Stimulated activated CD4-positive, alpha-beta T cell treated with anti-CD3 and anti-CD28 coated beads, TNF-alpha, amount 100 ng/mL, for 48 hours (primary cell): ENCODE measurements at regions not wholly inside any gene's neighbourhood (a gene's known extent, or its start where the extent isn't known, plus 50 kb on each side); places are given as distances from the start of the nearest gene placed in this dataset.
A peak's percentile ranks its signal among the peaks of the same experiment; 100 is the strongest.

Source experiments
- DNase-seq, 3 donors: peaks; one replicate each; pipeline ENCODE4 v3.0.0-alpha.2; 2020; ENCODE audit warnings: low read depth in 3 of 3

DNA sequence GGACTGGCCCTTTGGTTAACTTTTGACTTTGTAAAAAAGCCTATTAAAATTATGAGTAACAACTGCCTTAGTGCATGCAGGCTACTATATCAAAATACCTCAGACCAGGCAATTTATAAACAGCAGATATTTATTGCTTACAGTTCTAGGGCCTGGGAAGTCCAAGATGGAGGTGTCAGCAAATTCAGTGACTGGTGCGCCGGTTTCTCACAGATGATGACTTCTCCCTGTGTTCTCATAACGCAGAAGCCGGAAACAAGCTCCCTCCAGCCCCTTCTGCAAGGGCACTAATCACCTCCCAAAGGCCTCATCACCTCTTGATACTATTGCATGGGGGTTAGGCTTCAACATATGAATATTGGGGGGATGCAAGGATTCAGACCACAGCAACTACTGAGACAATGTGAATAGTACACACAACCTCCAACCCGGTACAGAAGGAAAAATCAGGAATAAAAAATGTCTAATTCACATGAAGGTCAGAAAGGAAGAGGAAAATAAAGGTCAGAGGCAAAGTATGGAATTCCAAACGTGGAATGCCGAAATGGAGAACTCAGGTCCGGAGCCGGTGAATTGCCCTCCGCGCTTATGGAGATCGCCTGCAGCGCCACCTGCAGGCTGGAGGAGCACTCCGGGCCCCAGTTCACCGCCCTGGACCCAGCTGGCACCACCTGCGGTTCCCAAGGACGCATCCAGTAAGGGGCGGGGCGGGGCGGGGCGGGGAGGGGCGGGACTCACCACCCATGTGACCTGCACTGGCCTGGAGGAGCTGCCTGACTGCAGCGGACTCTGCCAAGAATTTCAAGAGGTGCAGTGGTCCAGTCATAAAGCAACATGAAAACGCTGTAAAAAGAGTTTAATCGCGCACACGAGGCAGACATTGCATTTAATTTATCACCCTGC, 203.4 kb downstream of the KIF26A start:
- peak in 2 of 3 donors; percentile 1 to 37 for DNase-seq

DNA sequence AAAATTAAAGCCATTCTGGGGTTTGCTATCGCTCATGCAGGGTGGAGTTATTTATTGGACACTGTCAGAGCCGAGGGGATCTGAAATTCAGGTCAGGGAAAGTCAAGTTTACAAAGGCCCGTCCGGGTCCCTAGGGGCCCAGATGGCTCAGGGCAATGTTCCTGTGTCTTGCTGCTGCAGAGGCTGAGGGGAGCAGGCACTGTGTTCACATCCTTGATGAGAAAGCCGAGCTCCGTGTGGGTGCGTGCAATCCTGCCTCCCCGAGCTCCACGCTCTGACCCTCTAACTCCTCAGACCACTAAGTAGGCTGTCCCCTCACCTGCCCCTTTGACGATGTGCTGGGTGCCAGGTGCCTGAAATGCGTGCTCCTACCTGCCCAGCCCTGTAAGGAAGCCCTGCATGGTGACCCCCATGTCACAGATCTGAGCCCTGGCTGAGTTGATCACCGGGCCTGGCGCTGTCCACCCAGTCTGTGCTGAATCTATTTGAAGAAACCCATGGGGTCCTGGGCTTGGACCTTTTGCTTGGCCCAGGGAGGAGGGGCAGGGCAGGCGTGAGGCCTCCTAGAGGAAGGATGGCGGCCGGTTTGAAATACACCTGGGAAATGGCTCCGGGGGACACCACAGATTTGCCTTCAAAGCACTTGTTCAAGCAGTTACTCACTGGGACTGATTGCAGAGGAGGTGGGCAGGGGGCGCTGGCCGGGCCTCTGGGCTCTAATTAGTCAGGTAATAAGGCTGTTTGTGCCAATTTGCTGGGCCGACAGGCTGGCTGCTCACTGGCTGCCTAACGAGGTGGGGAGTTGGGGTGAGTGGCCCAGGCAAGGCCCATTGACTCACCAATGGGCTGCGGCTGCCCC, 204.3 kb downstream of the KIF26A start:
- no peak for DNase-seq

DNA sequence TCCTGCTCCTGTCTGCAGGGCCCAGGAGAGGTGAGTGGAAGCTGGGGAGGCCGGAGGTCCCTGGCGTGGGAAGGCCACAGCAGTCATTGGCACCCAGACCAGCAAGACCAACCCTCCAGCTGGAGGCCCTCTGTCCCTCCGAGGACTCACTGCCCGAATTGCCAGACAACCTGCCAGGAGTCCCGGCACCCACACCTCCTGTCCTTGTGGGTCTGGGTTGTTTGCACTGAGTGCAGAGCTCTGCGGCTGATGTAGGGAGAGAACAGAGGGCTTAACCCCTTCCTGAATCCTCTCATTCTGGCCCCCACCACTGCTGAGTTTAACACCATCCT, 204.9 kb downstream of the KIF26A start:
- DNase-seq, result no peak

DNA sequence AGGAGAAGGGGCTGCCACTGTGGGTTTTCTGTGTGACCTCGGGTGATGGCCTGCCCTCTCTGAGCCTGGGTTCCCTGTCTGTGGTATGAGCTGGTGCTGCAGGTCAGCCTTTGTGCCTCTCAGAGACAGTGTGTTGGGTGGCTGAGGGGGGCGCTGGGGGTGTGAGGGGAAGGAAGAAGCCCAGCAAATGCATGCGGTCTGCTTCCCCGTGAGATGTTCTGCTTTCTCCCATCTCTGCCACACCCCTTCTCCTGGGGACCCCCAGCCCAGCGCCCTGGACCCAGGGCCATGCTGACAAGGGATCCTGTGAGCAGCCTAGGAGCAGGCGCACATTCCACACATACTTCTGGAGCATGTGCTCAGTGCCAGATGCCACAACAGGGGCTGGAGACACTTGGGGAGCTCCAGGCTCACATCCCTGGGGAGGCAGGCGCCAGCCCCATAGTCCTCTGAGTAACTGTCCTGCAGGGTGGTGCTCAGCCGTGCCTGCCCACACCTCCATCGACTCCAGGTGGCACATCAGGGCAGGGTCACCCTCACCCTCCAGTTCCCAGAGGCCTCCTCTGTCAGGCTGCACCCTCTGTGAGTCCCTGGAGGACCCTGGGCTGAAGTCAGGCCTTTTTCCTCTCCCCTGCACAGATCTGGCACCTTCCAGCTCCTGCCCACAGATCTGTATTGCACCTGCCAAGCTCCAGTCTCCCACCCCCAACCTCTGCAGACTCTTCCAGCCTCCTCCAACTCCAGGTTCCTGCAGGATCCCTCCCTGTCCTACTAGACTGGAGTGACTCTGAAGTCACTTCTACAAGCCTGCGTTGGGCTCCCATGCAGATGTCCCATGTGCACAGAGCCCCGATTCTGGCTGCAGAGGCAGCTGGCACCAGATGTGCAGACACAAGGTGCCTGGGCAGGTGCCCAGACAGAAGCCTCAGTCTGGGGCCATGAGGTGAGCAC, 205.6 kb downstream of the KIF26A start:
- no peak for DNase-seq

DNA sequence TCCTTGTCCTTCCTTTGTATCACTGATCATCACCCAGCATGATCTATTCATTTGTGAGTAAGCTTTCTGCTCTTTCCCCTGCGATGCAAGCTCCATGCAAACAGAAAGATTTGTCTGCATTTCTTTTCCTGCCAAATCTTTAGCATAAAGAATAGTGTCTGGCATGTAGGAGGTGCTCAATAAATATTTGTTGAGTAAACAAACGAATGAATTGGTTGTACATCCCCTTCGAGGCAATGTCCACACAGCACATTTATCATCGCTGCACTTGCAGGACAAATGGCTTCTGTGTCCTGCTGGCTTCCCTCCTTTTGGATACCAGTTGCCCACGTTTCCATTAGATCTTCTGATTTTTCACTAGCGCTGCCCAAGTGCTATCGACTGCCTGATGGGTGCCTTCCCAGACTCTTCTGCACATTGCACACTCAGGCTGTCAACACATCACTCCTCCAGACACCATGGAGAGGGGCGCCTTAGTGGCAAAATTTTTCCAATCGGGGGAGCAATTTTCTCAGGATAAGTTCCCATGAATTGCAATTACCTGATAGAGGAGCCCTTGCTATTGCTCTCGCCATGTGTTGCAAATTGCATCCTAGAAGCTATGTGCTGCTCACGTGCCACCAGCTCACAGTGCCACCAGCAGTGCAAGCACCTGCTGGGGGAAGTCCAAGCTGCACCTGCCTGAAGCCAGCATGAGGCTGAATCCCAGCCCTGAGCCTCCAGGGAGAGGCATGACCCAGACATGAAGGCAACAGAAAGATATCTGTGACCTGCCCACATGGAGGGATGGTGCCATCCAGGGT, 206.6 kb downstream of the KIF26A start:
- DNase-seq, result no peak

DNA sequence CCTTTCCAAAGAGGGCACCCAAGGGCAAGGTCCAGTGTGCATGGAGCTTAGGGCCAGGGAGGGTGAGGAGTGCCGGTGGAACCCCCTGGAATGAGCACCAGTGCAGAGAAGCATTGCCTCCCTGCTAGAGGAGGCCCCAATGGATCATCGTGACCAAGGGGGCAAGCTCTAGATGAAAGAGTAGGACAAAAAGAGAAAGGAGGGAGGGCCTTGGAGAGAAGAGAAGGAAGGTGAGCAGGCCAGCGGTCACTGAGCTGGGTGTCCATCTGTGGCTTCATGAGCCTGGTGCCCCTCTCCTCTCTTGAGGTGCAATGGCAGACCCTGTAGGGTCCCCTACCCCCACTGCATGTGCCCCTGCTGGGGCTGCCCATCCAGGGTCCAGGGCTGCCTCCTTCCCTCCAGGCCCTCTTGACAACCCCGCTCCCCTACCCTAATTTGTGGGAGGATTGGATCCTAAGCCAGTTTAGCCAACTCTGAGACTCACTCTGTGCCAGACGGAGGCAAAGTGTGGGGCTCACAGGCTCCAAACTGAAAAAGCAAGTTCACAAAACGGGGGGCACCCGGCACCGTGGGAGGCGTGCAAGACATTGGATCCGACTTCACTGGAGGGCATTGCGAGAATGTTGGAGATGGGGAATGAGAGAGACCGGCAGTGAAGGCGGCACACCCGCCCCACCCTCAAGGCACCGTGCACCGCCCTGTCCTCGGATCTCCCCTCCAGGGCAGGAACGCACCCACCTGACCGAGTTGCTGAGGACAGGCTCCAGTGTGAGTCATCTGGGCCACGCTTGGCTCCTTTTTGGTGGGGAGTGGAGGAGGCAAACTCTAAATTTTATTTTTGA, 207.5 kb downstream of the KIF26A start:
- DNase-seq, result no peak

DNA sequence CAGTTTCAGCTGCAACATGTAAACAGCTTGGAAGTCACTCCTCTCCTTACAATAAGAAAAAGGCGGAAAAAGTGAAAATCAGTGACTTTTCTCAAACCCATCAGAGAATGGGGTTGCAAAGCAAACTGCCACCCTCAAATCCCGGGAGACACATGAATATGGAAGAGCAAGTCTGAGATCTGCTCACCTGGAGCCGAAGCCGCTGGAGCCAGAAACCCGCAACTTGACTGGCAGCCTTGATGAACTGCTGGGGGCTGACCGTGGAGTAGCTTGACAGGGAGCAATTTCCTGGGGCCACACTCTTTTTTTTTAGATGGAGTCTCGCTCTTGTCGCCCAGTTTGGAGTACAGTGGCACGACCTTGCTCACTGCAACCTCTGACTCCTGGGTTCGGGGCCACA, 208.2 kb downstream of the KIF26A start:
- no peak for DNase-seq

DNA sequence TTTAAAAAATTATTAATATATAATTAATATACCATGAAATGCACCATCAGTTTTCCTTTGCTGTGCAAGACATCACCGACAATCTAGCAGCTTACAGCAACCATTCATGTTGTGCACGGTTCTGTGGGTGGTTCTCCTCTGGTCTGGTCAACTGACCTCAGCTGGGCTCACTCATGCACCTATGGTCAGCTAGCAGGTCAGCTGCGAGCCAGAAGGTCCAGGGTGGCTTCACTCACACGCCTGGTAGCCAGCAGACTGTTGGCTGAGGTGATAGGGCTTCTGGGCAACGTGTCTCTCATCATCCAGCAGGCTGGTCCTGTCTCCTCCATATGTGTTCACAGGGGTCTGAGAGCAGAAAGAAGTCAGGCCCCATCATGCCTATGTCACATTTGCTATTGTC, 210.4 kb downstream of the KIF26A start:
- DNase-seq, result no peak

DNA sequence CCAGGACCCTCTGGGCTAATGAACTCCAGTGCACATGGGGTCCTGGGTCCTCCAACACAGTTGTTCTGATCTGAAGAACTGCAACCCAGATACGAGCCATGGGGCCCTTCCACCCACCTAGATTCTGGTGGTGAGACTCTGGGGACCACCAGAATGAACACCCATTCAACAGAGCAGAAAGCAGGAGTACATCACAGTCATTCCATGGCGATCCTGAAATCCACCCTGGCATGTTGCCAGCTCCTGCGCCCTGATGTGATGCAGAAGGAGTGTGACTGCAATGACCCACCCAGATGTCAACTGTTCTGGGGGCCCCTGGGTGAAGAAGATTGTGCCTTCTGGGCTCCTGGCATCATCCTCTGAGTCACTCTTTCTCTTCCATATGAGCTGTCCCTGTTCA, 211.6 kb downstream of the KIF26A start:
- DNase-seq, result no peak

DNA sequence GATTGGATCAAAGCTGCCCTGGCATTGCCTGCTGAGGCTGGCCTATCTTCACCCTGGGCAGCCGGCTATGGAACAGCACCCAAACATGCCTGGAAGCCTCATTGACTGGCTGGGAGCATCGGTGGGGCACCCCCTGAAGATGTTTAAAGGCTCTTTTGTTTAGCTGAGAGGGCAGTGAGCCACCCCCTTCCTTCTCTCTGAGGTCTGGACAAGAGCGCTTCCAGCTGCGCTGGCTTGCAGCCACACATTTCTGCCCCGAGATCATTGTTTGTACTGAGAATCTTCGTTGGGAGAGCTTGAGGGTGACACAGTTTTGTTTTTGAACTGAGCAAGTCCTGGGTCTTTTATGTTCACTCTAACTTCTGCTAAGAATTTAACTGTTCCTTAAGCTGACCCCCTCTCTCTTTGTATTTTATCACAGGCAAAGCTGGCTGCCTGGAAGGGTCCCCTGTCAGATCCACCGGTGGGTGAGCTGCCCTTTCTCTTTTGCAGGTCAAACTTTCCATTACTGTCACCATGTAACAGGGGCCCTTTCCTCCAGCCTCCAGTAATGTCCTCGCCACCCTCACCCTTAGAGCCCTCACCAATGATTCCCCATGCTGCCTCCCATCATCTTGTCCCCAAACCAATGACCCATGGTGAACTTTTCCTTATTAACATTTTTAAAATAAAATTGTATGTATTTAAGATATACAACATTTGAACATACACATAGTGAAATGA, 212.2 kb downstream of the KIF26A start:
- no peak for DNase-seq

DNA sequence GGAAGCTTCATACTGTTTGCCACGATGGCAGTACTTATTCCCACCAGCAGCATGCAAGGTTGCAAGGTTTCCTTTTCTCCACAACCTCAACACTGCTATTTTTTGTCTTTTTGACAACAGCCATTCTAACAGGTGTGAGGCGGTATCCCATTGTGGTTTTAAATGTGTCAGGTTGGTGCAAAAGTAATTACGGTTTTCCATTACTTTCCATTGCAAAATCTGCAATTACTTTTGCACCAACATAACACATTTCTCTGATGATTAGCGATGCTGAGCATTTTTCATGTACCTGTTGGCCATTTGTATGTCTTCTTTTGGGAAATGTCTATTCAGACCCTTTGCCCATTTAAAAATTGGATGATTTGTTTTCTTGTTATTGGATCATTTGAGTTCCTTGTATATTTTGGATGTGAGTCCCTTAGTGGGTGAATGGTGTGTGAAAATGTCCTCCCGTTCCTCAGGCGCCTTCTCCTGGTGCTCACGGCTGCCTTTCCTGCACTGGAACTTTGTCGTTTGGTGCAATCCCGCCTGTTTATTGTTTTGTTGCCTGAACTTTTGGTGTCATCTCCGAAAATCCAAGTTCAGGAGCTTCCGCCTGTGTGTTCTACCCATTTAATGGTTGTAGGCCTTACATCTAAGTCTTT, 213.6 kb downstream of the KIF26A start:
- no peak for DNase-seq

DNA sequence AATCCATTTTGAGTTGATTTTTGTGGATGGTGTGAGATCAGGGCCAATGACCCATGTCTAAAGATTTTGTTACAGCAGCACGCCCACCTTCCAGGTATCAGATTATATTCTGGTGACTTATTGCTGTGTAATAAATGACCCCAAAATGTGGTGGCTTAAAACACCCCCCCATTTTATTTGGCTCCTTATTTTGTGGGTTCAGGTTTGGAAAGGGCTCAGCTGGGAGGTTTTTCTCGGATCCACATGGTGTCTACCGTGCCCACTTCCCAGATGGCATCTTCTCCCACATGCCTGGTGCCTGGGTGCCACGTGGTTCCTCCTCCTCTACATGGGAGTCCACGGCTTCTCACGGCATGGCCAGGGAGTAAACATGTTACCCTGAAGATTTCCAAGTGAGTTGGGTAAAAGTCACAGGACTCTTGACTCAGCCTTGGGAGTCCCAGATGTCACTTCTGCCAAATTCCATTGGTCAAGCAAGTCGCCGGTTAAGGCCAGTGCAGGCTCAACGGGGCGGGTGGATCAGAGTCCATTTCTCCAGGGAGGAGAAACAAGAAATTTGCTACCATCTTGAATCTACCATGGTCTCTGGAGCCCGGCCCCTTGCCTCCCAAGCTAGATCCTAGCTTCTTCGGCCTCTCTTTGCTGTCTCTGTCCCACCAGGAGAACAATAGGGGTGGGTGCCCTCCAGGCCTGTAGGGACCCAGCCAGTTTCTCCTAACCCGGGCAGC, 214.3 kb downstream of the KIF26A start:
- no peak for DNase-seq

DNA sequence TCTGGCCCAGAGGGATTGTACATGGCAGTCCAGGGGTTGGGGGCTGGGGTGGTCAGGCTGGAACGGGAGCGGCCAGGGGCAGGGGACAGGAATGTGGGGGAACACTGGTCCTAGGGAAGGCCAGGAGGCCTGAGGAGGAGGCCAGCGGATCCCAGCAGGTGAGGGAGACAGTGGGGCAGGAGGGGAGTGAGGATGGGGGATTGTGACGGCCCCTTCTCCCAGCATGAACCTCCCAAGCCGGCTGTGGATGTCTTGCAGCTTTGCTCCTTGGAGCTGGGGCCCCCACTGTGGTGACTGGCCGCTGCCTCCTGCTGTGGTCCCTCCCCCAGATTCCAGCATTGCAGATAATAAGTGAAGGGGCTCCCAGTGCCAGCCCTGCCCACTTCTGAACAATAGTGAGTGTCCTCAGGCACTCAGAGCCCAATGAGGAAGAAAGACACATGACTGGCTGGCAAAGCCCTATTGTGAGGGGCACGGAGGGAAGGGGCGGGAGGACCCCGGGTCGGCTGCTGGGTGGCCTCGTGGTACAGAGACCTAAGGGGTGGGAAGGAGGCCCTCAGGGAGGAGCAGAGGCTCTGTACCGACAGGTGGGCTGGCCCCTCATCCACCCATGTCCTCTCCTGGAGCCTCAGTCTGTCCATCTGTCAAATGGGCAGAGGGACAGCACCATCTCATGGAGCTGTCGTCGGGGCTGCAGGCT, 215.0 kb downstream of the KIF26A start:
- no peak for DNase-seq

DNA sequence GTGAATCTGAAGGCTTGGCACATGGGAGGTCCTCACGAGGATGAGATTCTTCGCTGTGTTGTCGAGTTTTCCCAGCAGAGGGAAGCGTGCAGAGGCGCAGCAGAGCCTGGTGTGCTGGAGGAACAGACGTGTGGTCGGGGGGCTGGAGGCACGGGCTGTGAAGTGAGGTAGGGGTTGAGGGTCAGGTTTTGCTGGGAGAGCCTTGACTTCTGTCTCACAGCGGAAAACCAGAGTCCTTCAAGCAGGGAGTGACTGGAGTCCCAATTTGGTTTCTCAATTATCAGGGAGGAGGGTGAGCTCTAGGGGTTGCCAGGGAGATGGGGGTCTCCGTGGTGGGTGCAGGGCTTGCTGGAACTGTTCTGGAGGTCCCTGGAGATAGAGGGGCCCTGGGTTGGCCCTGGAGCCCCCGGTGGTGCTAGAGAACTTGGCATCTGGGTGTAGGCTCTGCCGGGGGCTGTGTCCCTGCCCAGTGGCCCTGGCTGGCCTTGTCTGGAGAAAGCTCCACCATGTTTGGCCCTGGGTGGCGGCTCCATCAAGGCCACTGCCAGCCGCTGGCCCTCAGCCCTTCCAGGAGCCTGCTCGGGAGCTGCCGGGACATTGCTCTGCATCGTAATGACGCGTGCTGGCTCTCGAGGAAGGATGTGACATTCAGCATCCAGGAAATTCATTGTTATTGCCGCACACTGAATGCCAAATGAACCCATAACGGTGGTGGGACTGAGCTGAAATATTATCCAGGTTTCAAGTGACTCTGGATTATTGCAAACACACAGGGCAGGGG, 215.7 kb downstream of the KIF26A start:
- no peak for DNase-seq

DNA sequence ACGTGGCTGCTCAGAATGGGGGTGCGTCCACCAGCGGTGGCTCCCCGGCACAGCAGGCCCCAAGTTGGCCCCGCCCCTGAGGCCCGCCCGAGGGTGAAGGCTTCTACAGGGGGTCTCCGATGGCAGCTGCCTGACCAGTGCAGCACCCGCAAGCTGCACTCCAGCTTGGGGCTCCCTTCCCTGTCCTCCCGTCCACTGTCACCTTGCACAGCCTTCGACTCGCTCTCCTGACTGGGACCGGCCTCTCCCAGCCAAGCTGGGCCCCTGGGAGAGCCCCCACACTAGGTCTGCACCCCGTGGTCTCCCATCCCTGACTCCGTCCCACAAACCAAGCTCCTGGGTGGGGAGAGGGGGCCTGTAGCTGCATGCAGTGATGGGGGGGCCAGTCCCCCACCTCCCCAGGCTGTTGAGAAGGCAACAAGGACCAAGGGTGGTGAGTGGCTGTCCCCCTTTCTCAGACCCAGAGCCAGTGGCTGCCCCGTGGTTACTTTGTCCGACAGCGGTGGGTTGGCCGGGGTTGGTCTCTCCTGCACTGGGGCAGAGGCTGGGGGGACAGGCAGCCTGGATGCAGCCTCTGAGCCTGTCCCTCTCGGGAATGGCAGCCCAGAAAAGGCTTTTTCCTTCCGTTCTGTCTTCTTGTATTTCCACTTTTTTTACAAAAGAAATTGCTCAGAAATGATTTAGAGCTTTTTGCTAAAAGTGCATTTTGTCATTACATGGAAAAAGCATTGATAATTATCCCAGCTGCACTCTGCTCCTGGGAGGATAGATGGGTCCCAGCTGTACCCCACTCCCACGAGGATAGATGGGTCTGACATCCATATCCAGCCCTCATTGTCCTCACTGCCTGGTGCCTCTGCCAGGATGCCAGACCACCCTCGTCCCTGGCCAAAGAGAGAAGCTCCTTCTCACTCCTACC, 217.0 kb downstream of the KIF26A start:
- DNase-seq, result no peak
